K562 (cell line): ENCODE measurements at regions not wholly inside any gene's neighbourhood (a gene's known extent, or its start where the extent isn't known, plus 50 kb on each side); places are given as distances from the start of the nearest gene placed in this dataset.

ENCODE experiments used
- ATAC-seq: fragments of 200-7000 bp; cut with Tn5 transposase; 3 replicates; pipeline ENCODE4 v1.9.1; 2020; ENCODE audit warnings: moderate library complexity
- BruUV-seq: library from RNA; stranded (reverse); fragments of 400-500 nt; replicated peaks from 2 replicates; lab custom pipeline; 2021; lab: Mats Ljungman, UMichigan
- CTCF ChIA-PET: fragments of 300-600 bp; formaldehyde crosslinking; extraction: SDS; loops from one replicate; lab custom pipeline; 2021; ENCODE audit warnings: low intra/inter-chr PET ratio; lab: Yijun Ruan, JAX
- POLR2A ChIA-PET: fragments of 300-600, 350-650 bp; sonication (Branson Sonifier 250); formaldehyde crosslinking; extraction: SDS; loops from one replicate; lab custom pipeline; 2021; ENCODE audit warnings: antibody characterized with exemption, inconsistent platforms; lab: Yijun Ruan, JAX
- DNase-seq, 4 experiments: peaks; one replicate each; pipeline versions ENCODE4 v3.0.0 to v3.0.0-alpha.2; 2011 to 2018; ENCODE audit warnings: low spot score in 3 of 4, mixed read lengths in 3 of 4; ENCODE audit errors: extremely low read depth in 1 of 4
- FAIRE-seq: peaks from 2 replicates; lab custom pipeline; 2011; peaks lifted over from hg19 to GRCh38; lab: Jason Lieb, UNC
- H2AFZ ChIP-seq: 2 replicates; pipeline ENCODE4 v1.6.0; 2011; ENCODE audit warnings: low read depth, low read length, control low read depth, inconsistent platforms
- H3K27ac ChIP-seq: fragments of 200-600 bp; 3 replicates; pipeline ENCODE4 v1.8.0; 2011; ENCODE audit warnings: low read depth, mild to moderate bottlenecking, control low read depth, inconsistent platforms, low read length, moderate library complexity, mixed read lengths; ENCODE audit errors: extremely low read depth
- H3K27me3 ChIP-seq, 2 experiments: fragments of 300-600 bp in 1 of 2; 2 replicates in 1 of 2; 3 replicates in 1 of 2; pipeline versions ENCODE4 v1.6.0 to v1.8.0; 2011; ENCODE audit warnings: inconsistent platforms in 2 of 2, low read length in 2 of 2, mild to moderate bottlenecking in 1 of 2, mixed read lengths in 1 of 2, moderate library complexity in 1 of 2; ENCODE audit not compliant: control insufficient read depth in 2 of 2, insufficient read depth in 2 of 2
- H3K36me3 ChIP-seq: fragments of 300-600 bp; 3 replicates; pipeline ENCODE4 v1.8.0; 2011; ENCODE audit warnings: mild to moderate bottlenecking, low read length, inconsistent platforms; ENCODE audit not compliant: control insufficient read depth, insufficient read depth
- H3K4me1 ChIP-seq, 2 experiments: fragments of 200-600 bp in 1 of 2; replicated peaks in 1 of 2; 2 replicates in 1 of 2; 3 replicates in 1 of 2; pipeline versions ENCODE4 v1.5.1 to v1.8.0; 2011; ENCODE audit warnings: inconsistent platforms in 2 of 2, low read length in 2 of 2, mild to moderate bottlenecking in 1 of 2, mixed read lengths in 1 of 2, moderate library complexity in 1 of 2; ENCODE audit not compliant: control insufficient read depth in 2 of 2, insufficient read depth in 2 of 2
- H3K4me2 ChIP-seq: 2 replicates; pipeline ENCODE4 v1.6.1; 2011; ENCODE audit warnings: low read length, control low read depth, inconsistent platforms, mixed read lengths; ENCODE audit not compliant: insufficient read depth
- H3K4me3 ChIP-seq: fragments of 200-600 bp; sonication (generic), shearing (Covaris generic); 2 replicates; pipeline ENCODE4 v1.5.1; 2016; ENCODE audit warnings: control low read depth, inconsistent platforms
- H3K79me2 ChIP-seq: fragments of 200-600 bp; 3 replicates; pipeline ENCODE4 v1.8.0; 2011; ENCODE audit warnings: low read length, inconsistent platforms; ENCODE audit not compliant: control insufficient read depth, insufficient read depth
- H3K9ac ChIP-seq, 2 experiments: 2 replicates each; pipeline versions ENCODE4 v1.6.0 to v1.6.1; 2011; ENCODE audit warnings: low read depth in 2 of 2, low read length in 2 of 2, control low read depth in 1 of 2, inconsistent platforms in 1 of 2, mild to moderate bottlenecking in 1 of 2, mixed read lengths in 1 of 2; ENCODE audit not compliant: insufficient read depth in 1 of 2
- H3K9me1 ChIP-seq: one replicate; pipeline ENCODE4 v1.6.0; 2011; ENCODE audit warnings: inconsistent platforms, mild to moderate bottlenecking, low read length, moderate library complexity; ENCODE audit not compliant: control insufficient read depth, insufficient read depth
- H3K9me3 ChIP-seq: replicated peaks from 2 replicates; pipeline ENCODE4 v1.5.1; 2011; ENCODE audit warnings: low read depth, low read length, inconsistent platforms; ENCODE audit not compliant: control insufficient read depth, insufficient read depth
- H4K20me1 ChIP-seq: replicated peaks from 2 replicates; pipeline ENCODE4 v1.6.1; 2011; ENCODE audit warnings: low read length, inconsistent platforms, mixed read lengths; ENCODE audit not compliant: control insufficient read depth, insufficient read depth
- FOXK2 ChIP-seq, 2 experiments: fragments of 450-650 bp; IDR thresholded peaks in 1 of 2; conservative IDR thresholded peaks in 1 of 2; 2 replicates each; pipeline ENCODE4 v1.6.1; 2016; ENCODE audit warnings: low read depth in 2 of 2, mild to moderate bottlenecking in 1 of 2
- LARP7 ChIP-seq: fragments of 450-650 bp; IDR thresholded peaks from 2 replicates; pipeline ENCODE4 v1.6.1; 2016
- MAFF ChIP-seq: IDR thresholded peaks from 2 replicates; pipeline ENCODE4 v1.6.1; 2012; ENCODE audit warnings: low read length, improper control_type of control experiment
- POLR2H ChIP-seq: IDR thresholded peaks from 2 replicates; pipeline ENCODE4 v1.6.1; 2016; ENCODE audit warnings: missing genetic modification characterization, low read depth, mild to moderate bottlenecking, control low read depth, missing compliant biosample characterization, moderate library complexity
- POLR3A ChIP-seq: IDR thresholded peaks from 2 replicates; pipeline ENCODE4 v1.6.1; 2011; ENCODE audit warnings: borderline replicate concordance, mild to moderate bottlenecking, moderate library complexity; ENCODE audit not compliant: insufficient read length, insufficient read depth; ENCODE audit errors: extremely low read depth
- RBBP5 ChIP-seq: fragments of 200-600 bp; sonication (generic); IDR thresholded peaks from 2 replicates; pipeline ENCODE4 v1.6.1; 2012; ENCODE audit warnings: borderline replicate concordance, mild to moderate bottlenecking, low read length, control low read depth, inconsistent platforms; ENCODE audit not compliant: insufficient read depth, poor library complexity, severe bottlenecking
- WGBS: fragments of 100-300 bp; shearing (Covaris generic); methylation state at CpG from one replicate; pipeline ENCODE4 v1.1.6; 2016; ENCODE audit warnings: low coverage, mixed read lengths; ENCODE audit not compliant: insufficient coverage; ENCODE audit errors: missing lambda C conversion rate; 5-methylcytosine and 5-hydroxymethylcytosine counted together
- in situ Hi-C: fragments of 300-500 bp; cut with MboI; formaldehyde crosslinking; loops from 4 replicates; pipeline ENCODE4 v1.15.0; 2018; ENCODE audit warnings: inconsistent platforms, mixed read lengths
- intact Hi-C: fragments of 100-400 bp; cut with micrococcal nuclease; formaldehyde crosslinking; loops from 2 replicates; pipeline ENCODE4 v1.14.2; 2022
- TF ChIP-seq, protein P1 (sequence below), 2 experiments: fragments of 250-450 bp in 1 of 2; fragments of 450-650 bp in 1 of 2; sonication (Bioruptor Pico) in 1 of 2; IDR thresholded peaks; 2 replicates each; pipeline versions ENCODE4 v1.6.1 to v1.8.0; 2016 to 2021; ENCODE audit warnings: mild to moderate bottlenecking in 2 of 2, moderate library complexity in 2 of 2, missing compliant biosample characterization in 1 of 2, missing genetic modification characterization in 1 of 2

DNA sequence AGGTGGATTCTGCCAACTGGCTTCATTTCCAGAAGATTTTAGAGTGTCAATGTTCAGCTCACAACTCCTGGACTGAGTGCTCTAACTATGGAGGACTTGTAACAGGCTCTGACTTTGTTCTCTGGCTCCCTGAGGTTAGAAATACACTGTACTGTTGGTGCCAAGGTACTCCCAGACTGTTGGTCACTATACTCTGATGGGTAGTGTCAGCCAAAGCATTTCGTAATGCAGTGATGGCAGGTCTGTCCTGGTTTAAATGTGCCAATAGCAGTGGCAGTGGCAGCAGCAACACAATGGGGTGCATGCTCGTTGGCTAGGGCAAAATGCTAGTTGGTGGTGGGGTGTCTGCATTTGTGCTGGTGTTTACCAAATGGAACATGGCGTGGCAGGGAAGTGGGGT is 472.2 kb downstream of the TDRD3 start:
- FAIRE-seq = no peak
- Histone ChIP-seq H3K27me3 (no peaks in the 10 kb centered on the region), H2AFZ (no peak overlapping the region), H3K4me2 (no peak overlapping the region), H4K20me1 (no peaks in the 10 kb centered on the region), H3K4me3 (no peak overlapping the region), H3K27ac (no peak overlapping the region), H3K9me3 (no peaks in the 10 kb centered on the region), H3K79me2 (no peaks in the 10 kb centered on the region), H3K4me1 (no peaks in the 10 kb centered on the region), H3K36me3 (no peaks in the 10 kb centered on the region), H3K9ac (no peak overlapping the region), H3K9me1 (no peaks in the 10 kb centered on the region)
- no TSS peak for BruUV-seq
- ChIA-PET CTCF (no interaction called here), POLR2A (no interaction called here)
- intact Hi-C loops = no loop called here
- no peak for ATAC-seq
- no peak for DNase-seq
- in situ Hi-C loops = no loop called here
- TF ChIP-seq, protein P1, sequence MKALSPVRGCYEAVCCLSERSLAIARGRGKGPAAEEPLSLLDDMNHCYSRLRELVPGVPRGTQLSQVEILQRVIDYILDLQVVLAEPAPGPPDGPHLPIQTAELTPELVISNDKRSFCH (CRISPR knock-in tag; IDR thresholded peaks at IDR 0.05) = no peak
- TF ChIP-seq, protein P1 (tag; IDR thresholded peaks at IDR 0.05) = no peak
- 0% methylated on average over 3 of the region's 3 CpGs for WGBS

DNA sequence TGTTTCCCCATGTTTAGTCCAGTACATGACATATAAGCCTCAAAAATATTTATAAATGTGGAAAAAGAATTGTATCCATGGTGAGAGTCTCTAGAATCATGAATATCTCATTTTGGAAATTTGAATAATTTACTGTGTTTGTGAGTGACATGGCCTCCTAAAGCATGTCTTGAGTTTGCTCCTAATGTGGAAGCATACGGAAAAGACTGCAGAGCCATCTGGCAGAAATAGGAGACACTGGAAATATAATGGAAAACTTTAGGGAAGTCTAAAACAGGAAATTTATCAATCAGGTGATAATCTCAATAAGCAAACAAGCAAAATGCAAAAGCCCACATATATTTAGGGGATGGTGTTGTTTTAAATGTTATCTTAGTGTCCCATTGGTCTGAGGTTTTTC is 465.0 kb downstream of the TDRD3 start:
- in situ Hi-C loops = no loop called here
- H3K9ac ChIP-seq = no peak overlapping the region
- BruUV-seq = no TSS peak
- ChIA-PET CTCF (no interaction called here), POLR2A (no interaction called here)
- no peaks in the 10 kb centered on the region for H3K9me3 ChIP-seq
- no peak overlapping the region for H3K4me2 ChIP-seq
- H2AFZ ChIP-seq = no peak overlapping the region
- no peak for ATAC-seq
- H3K9me1 ChIP-seq = no peaks in the 10 kb centered on the region
- no peaks in the 10 kb centered on the region for H3K36me3 ChIP-seq
- no peak overlapping the region for H3K27ac ChIP-seq
- no peaks in the 10 kb centered on the region for H3K27me3 ChIP-seq
- 0% methylated on average over 1 of the region's 1 CpG for WGBS
- H4K20me1 ChIP-seq = no peaks in the 10 kb centered on the region
- intact Hi-C loops = no loop called here
- no peaks in the 10 kb centered on the region for H3K79me2 ChIP-seq
- H3K4me3 ChIP-seq = no peak overlapping the region
- H3K4me1 ChIP-seq = no peaks in the 10 kb centered on the region
- TF ChIP-seq RBBP5 (no peak), MAFF (no peak), FOXK2 (conservative IDR thresholded peaks at IDR 0.05 in 1 of 2, IDR thresholded peaks at IDR 0.05 in 1 of 2; ENCODE audit: low read depth in 2 of 2) (no peak), POLR3A (no peak), POLR2H (tag) (no peak), LARP7 (no peak)
- TF ChIP-seq, all 486 proteins: peak for 0
- no peak for FAIRE-seq
- no peak for DNase-seq
